GM13977 (cell line): ENCODE measurements at regions not wholly inside any gene's neighbourhood (a gene's known extent, or its start where the extent isn't known, plus 50 kb on each side); places are given as distances from the start of the nearest gene placed in this dataset.
"Not testable (repeated sequence)": the region's sequence is repeated elsewhere in the genome, so short reads cannot be mapped to it uniquely, and the experiment has no call there.

Experiments
- DNase-seq: peaks from one replicate; pipeline ENCODE4 v3.0.0; 2012; ENCODE audit warnings: low spot score
- CTCF ChIP-seq: IDR thresholded peaks from 2 replicates; pipeline ENCODE4 v1.5.1; 2012; ENCODE audit warnings: mild to moderate bottlenecking, control low read depth; ENCODE audit not compliant: insufficient read depth; ENCODE audit errors: extremely low read depth, missing control alignments
- in situ Hi-C: fragments of 300-500 bp; cut with MboI; formaldehyde crosslinking; loops from one replicate; pipeline ENCODE4 v1.12.0; 2022; ENCODE audit warnings: low sequenced_read_pairs, low pct_unique_long_range_greater_than_20kb, mixed read lengths, inconsistent platforms; ENCODE audit not compliant: unreplicated experiment

GRCh38 chr4:111410571-111410970, 734.7 kb upstream of the FAM241A start:
- DNase-seq = no peak
- TF ChIP-seq CTCF = no peak
- in situ Hi-C loops = no loop called here

DNA sequence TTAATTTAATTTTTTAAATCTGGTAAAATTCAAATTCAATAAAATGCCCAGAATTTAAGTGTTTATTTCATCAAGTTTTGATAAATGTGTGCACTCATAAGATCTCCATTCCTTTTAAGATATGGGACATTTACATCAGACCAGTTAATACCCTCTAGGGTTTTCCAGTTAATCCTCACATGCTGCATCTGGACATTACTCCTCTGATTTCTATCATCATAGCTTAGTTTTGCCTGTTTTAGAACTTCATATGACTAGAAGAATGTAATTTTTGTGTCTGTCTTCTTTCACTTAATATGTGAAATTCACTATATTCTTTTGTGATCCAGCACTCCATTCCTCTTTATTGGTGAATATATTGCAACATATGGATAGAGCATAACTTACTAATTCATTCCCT, 727.7 kb upstream of the FAM241A start:
- in situ Hi-C loops = no loop called here
- DNase-seq = no peak

GRCh38 chr4:111433441-111433840, 711.8 kb upstream of the FAM241A start:
- TF ChIP-seq CTCF = no peak
- in situ Hi-C loops = no loop called here
- no peak for DNase-seq

More for the DNA sequence above, 727.7 kb upstream of the FAM241A start:
- no peak for TF ChIP-seq CTCF

DNA sequence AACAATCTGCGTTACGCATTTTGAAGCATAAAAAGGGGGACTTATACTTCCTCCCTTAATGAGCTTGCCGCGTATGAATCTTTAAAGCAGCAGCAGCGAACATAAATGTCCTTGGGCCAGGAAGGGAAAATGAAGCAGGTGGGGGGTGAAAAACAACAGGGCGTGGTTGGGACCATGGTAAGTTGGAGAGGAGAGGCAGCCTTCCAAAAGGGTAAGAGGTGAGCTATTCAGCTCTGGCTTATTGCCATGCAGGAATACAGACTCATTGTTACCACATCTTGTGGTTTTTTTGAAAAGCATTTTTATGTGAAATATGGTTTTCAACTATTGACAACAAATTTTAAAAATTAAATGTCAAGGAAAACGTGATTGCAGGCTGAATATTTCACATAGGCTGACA, 710.7 kb upstream of the FAM241A start:
- TF ChIP-seq CTCF = no peak
- DNase-seq = no peak
- in situ Hi-C loops = no loop called here

GRCh38 chr4:111435986-111436744, 709.1 kb upstream of the FAM241A start:
- no peak for DNase-seq
- in situ Hi-C loops = no loop called here
- TF ChIP-seq CTCF = no peak

GRCh38 chr4:111441687-111442086, 703.6 kb upstream of the FAM241A start:
- in situ Hi-C loops = no loop called here
- DNase-seq = no peak
- TF ChIP-seq CTCF = no peak

- DNase-seq, in situ Hi-C loops: not testable (repeated sequence)
Measured at GRCh38 chr4:111444836-111445235, 700.4 kb upstream of the FAM241A start.
